ENCODE measurements at regions not wholly inside any gene's neighbourhood (a gene's known extent, or its start where the extent isn't known, plus 50 kb on each side); places are given as distances from the start of the nearest gene placed in this dataset.

- Histone ChIP-seq H2BK5ac (ENCODE audit: low read depth, low read length) (no peak overlapping the region), H3K4me1 (replicated peaks in 1 of 4; ENCODE audit: control insufficient read depth in 3 of 4, insufficient read depth in 4 of 4, low read length in 3 of 4) (no peaks in the 10 kb centered on the region), H3K79me2 (ENCODE audit: control insufficient read depth in 1 of 2, insufficient read depth in 2 of 2, low read length in 2 of 2) (no peaks in the 10 kb centered on the region), H4K20me1 (replicated peaks in 1 of 2; ENCODE audit: control insufficient read depth in 1 of 2, insufficient read depth in 2 of 2, low read length in 2 of 2) (no peaks in the 10 kb centered on the region), H3K79me1 (ENCODE audit: low read depth, low read length) (no peaks in the 10 kb centered on the region), H2BK12ac (ENCODE audit: low read depth, low read length) (no peak overlapping the region), H3K56ac (replicated peaks; ENCODE audit: insufficient read length, low read depth, low read length) (no peak overlapping the region), H4K8ac (ENCODE audit: extremely low read depth, insufficient read depth, low read length) (no peak overlapping the region), H4K5ac (ENCODE audit: insufficient read length, low read depth, low read length) (no peak overlapping the region), H3K36me3 (ENCODE audit: control insufficient read depth in 2 of 4, insufficient read depth in 4 of 4, low read length in 3 of 4) (no peaks in the 10 kb centered on the region), H2AFZ (ENCODE audit: low read length) (no peak overlapping the region), H3K27ac (ENCODE audit: low read depth, low read length) (no peak overlapping the region), H3K9ac (replicated peaks in 1 of 4; ENCODE audit: extremely low read depth in 1 of 4, low read depth in 3 of 4, low read length in 3 of 4) (no peak overlapping the region), H3K27me3 (replicated peaks in 1 of 4; ENCODE audit: control insufficient read depth in 3 of 4, extremely low read depth in 1 of 4, insufficient read depth in 3 of 4, low read length in 3 of 4) (no peaks in the 10 kb centered on the region), H3K4ac (replicated peaks; ENCODE audit: insufficient read length, low read depth, low read length) (no peak overlapping the region), H3K18ac (ENCODE audit: extremely low read depth, low read length) (no peak overlapping the region), H2BK120ac (replicated peaks; ENCODE audit: low read depth, low read length) (no peak overlapping the region), H4K91ac (replicated peaks; ENCODE audit: insufficient read length, low read length) (no peak overlapping the region), H3K9me3 (ENCODE audit: insufficient read depth in 2 of 2, low read depth in 1 of 2, low read length in 1 of 2) (peaks cover 73 to 95% of the 10 kb centered on the region in 2 experiments), H3K4me3 (ENCODE audit: extremely low read depth in 1 of 4, insufficient read depth in 2 of 4, low read depth in 3 of 4, low read length in 4 of 4) (no peak overlapping the region), H3K14ac (ENCODE audit: insufficient read length) (no peak overlapping the region), H2BK20ac (ENCODE audit: low read length) (no peak overlapping the region), H3K23me2 (ENCODE audit: low read depth, low read length) (no peaks in the 10 kb centered on the region), H3K23ac (ENCODE audit: insufficient read length) (no peak overlapping the region), H2BK15ac (ENCODE audit: low read length) (no peak overlapping the region), H3K4me2 (ENCODE audit: insufficient read depth in 1 of 2, low read depth in 2 of 2, low read length in 2 of 2) (no peak overlapping the region), H2AK5ac (ENCODE audit: low read depth, low read length) (no peak overlapping the region)
- 96% methylated on average over 14 of the region's 18 CpGs; no CpG with 5 or more reads in 1 of the 2 experiments for WGBS, 2 experiments (ENCODE audit: extremely low coverage in 1 of 2, insufficient coverage in 1 of 2, insufficient read length in 1 of 2, insufficient replicate concordance in 2 of 2, low coverage in 1 of 2, low lambda C conversion rate in 2 of 2, missing lambda C conversion rate in 1 of 2)
- no peak for TF ChIP-seq EZH2 (IDR thresholded peaks at IDR 0.05; ENCODE audit: low read depth, low read length, severe bottlenecking)
- TF ChIP-seq POLR2AphosphoS5 (IDR thresholded peaks at IDR 0.05; ENCODE audit: low read depth, low read length) = no peak
- no peak for TF ChIP-seq SIRT6 (IDR thresholded peaks at IDR 0.05; ENCODE audit: low read length)
- CTCF ChIA-PET (ENCODE audit: partially characterized antibody) = no interaction called here
- no peak for FAIRE-seq
- no peak for DNase-seq (ENCODE audit: low read depth in 1 of 2, low spot score in 2 of 2)
- POLR2A ChIA-PET (ENCODE audit: partially characterized antibody) = no interaction called here
These were observed 677.7 kb downstream of the TMEM121 start for GRCh38 chr14:106204063-106204462.

Data from H1 (cell line).